HG03280 (cell line): ENCODE measurements at regions not wholly inside any gene's neighbourhood (a gene's known extent, or its start where the extent isn't known, plus 50 kb on each side); places are given as distances from the start of the nearest gene placed in this dataset.

Experiments used
- ATAC-seq: cut with Tn5 transposase; IDR thresholded peaks from one replicate; pipeline ENCODE4 v1.9.1; 2021; ENCODE audit warnings: mild to moderate bottlenecking, moderate library complexity; ENCODE audit not compliant: unreplicated experiment

- ATAC-seq, result no peak
Measured at GRCh38 chr9:26579056-26579455, 313.5 kb downstream of the CAAP1 start.

- ATAC-seq, result no peak
Measured at GRCh38 chr9:26574898-26575440, 317.6 kb downstream of the CAAP1 start.

GRCh38 chr9:26574256-26574655 is 318.3 kb downstream of the CAAP1 start:
- no peak for ATAC-seq

- no peak for ATAC-seq
Measured at GRCh38 chr9:26567976-26568375, 324.6 kb downstream of the CAAP1 start.

GRCh38 chr9:26566141-26566540 is 326.5 kb downstream of the CAAP1 start:
- ATAC-seq, result no peak

- ATAC-seq, result no peak
Measured at GRCh38 chr9:26565118-26565517, 327.5 kb downstream of the CAAP1 start.

- peak; percentile 6 for ATAC-seq
Measured at GRCh38 chr9:26562338-26562737, 330.3 kb downstream of the CAAP1 start.

- ATAC-seq, result peak; percentile 88
Measured at GRCh38 chr9:26561928-26562327, 330.7 kb downstream of the CAAP1 start.

- ATAC-seq, result no peak
Measured at GRCh38 chr9:26559506-26559905, 333.1 kb downstream of the CAAP1 start.

GRCh38 chr9:26551971-26552370 is 340.6 kb downstream of the CAAP1 start:
- ATAC-seq, result no peak

- ATAC-seq, result no peak
Measured at GRCh38 chr9:26551451-26551850, 341.2 kb downstream of the CAAP1 start.

- no peak for ATAC-seq
Measured at GRCh38 chr9:26548781-26549290, 343.8 kb downstream of the CAAP1 start.

GRCh38 chr9:26539867-26540493 is 352.6 kb downstream of the CAAP1 start:
- no peak for ATAC-seq

GRCh38 chr9:26537211-26537610 is 355.4 kb downstream of the CAAP1 start:
- no peak for ATAC-seq

GRCh38 chr9:26535151-26535550 is 357.5 kb downstream of the CAAP1 start:
- no peak for ATAC-seq

GRCh38 chr9:26530841-26531240 is 361.8 kb downstream of the CAAP1 start:
- no peak for ATAC-seq

GRCh38 chr9:26527931-26528330 is 364.7 kb downstream of the CAAP1 start:
- ATAC-seq, result no peak

- no peak for ATAC-seq
Measured at GRCh38 chr9:26524267-26524666, 368.3 kb downstream of the CAAP1 start.

GRCh38 chr9:26523577-26523976 is 369.0 kb downstream of the CAAP1 start:
- ATAC-seq, result no peak

- no peak for ATAC-seq
Measured at GRCh38 chr9:26520141-26520540, 372.5 kb downstream of the CAAP1 start.

- ATAC-seq, result no peak
Measured at GRCh38 chr9:26516773-26517343, 375.7 kb downstream of the CAAP1 start.

- ATAC-seq, result no peak
Measured at GRCh38 chr9:26513730-26514129, 378.9 kb downstream of the CAAP1 start.
